Calu3 (cell line): ENCODE measurements at regions not wholly inside any gene's neighbourhood (a gene's known extent, or its start where the extent isn't known, plus 50 kb on each side); places are given as distances from the start of the nearest gene placed in this dataset.

Source experiments
- BruUV-seq: library from RNA; stranded (reverse); fragments of 400-500 nt; replicated peaks from 2 replicates; lab custom pipeline; 2021; lab: Mats Ljungman, UMichigan
- CTCF ChIA-PET: fragments of 300-600 bp; sonication (Branson Sonifier 250); formaldehyde crosslinking; loops from one replicate; lab custom pipeline; 2022; ENCODE audit warnings: antibody characterized with exemption; lab: Charles Lee
- DNase-seq: peaks from one replicate; pipeline ENCODE4 v3.0.0; 2022
- H3K27ac Mint-ChIP-seq: one replicate; pipeline ENCODE4 v1.8.0; 2022; ENCODE audit warnings: mixed read lengths; ENCODE audit not compliant: unreplicated experiment
- H3K27me3 Mint-ChIP-seq: one replicate; pipeline ENCODE4 v1.8.0; 2022; ENCODE audit warnings: mixed read lengths; ENCODE audit not compliant: unreplicated experiment
- H3K36me3 Mint-ChIP-seq: one replicate; pipeline ENCODE4 v1.8.0; 2022; ENCODE audit warnings: mild to moderate bottlenecking, moderate library complexity, mixed read lengths; ENCODE audit not compliant: insufficient read depth, unreplicated experiment
- H3K4me1 Mint-ChIP-seq: one replicate; pipeline ENCODE4 v1.8.0; 2022; ENCODE audit warnings: mild to moderate bottlenecking, low read depth, mixed read lengths; ENCODE audit not compliant: unreplicated experiment
- H3K4me3 Mint-ChIP-seq: one replicate; pipeline ENCODE4 v1.8.0; 2022; ENCODE audit warnings: mild to moderate bottlenecking, low read depth, moderate library complexity, mixed read lengths; ENCODE audit not compliant: unreplicated experiment
- H3K9me3 Mint-ChIP-seq: one replicate; pipeline ENCODE4 v1.8.0; 2022; ENCODE audit warnings: low read depth, mixed read lengths; ENCODE audit not compliant: unreplicated experiment
- CTCF ChIP-seq: fragments of 200-600 bp; IDR thresholded peaks from one replicate; pipeline ENCODE4 v1.8.0; 2022; ENCODE audit warnings: antibody characterized with exemption; ENCODE audit not compliant: unreplicated experiment
- intact Hi-C: fragments of 100-400 bp; cut with micrococcal nuclease; formaldehyde crosslinking; loops from one replicate; pipeline ENCODE4 v1.10.0; 2022; ENCODE audit not compliant: unreplicated experiment

GRCh38 chr2:191740759-191741158, 62.8 kb downstream of the NABP1 start:
- BruUV-seq = no TSS peak
- DNase-seq = no peak
- H3K4me1 Mint-ChIP-seq = peaks cover 16% of the 10 kb centered on the region
- H3K27ac Mint-ChIP-seq = no peak overlapping the region
- no peak for TF ChIP-seq CTCF
- intact Hi-C loops = no loop called here
- CTCF ChIA-PET = no interaction called here
- H3K9me3 Mint-ChIP-seq = peaks cover 6% of the 10 kb centered on the region
- no peaks in the 10 kb centered on the region for H3K36me3 Mint-ChIP-seq
- no peak overlapping the region for H3K4me3 Mint-ChIP-seq
- H3K27me3 Mint-ChIP-seq = no peaks in the 10 kb centered on the region

- Mint-ChIP-seq H3K27me3 (no peaks in the 10 kb centered on the region), H3K36me3 (no peaks in the 10 kb centered on the region), H3K9me3 (no peaks in the 10 kb centered on the region), H3K4me1 (no peaks in the 10 kb centered on the region), H3K27ac (no peak overlapping the region), H3K4me3 (no peak overlapping the region)
- intact Hi-C loops = no loop called here
- CTCF ChIA-PET = no interaction called here
- DNase-seq = no peak
- no peak for TF ChIP-seq CTCF
- BruUV-seq = no TSS peak
Measured at GRCh38 chr2:191746346-191747169, 68.6 kb downstream of the NABP1 start.

GRCh38 chr2:191747170-191747530, 69.2 kb downstream of the NABP1 start:
- no TSS peak for BruUV-seq
- H3K27ac Mint-ChIP-seq = no peak overlapping the region
- H3K36me3 Mint-ChIP-seq = no peaks in the 10 kb centered on the region
- CTCF ChIA-PET = no interaction called here
- no peaks in the 10 kb centered on the region for H3K4me1 Mint-ChIP-seq
- intact Hi-C loops = no loop called here
- H3K4me3 Mint-ChIP-seq = no peak overlapping the region
- TF ChIP-seq CTCF = no peak
- H3K27me3 Mint-ChIP-seq = no peaks in the 10 kb centered on the region
- H3K9me3 Mint-ChIP-seq = no peaks in the 10 kb centered on the region
- no peak for DNase-seq

GRCh38 chr2:191748059-191748461, 70.1 kb downstream of the NABP1 start:
- H3K4me3 Mint-ChIP-seq = no peak overlapping the region

More at GRCh38 chr2:191748059-191748461, 70.1 kb downstream of the NABP1 start:
- Mint-ChIP-seq H3K27me3 (no peaks in the 10 kb centered on the region), H3K4me1 (no peaks in the 10 kb centered on the region), H3K9me3 (no peaks in the 10 kb centered on the region), H3K36me3 (no peaks in the 10 kb centered on the region), H3K27ac (no peak overlapping the region)
- CTCF ChIA-PET = no interaction called here
- no TSS peak for BruUV-seq
- DNase-seq = no peak
- no peak for TF ChIP-seq CTCF
- intact Hi-C loops = no loop called here
